Skeletal muscle satellite cell (primary cell): ENCODE measurements at regions not wholly inside any gene's neighbourhood (a gene's known extent, or its start where the extent isn't known, plus 50 kb on each side); places are given as distances from the start of the nearest gene placed in this dataset.

Experiments
- H3K27me3 ChIP-seq: 2 replicates; pipeline ENCODE4 v1.7.0; 2013; ENCODE audit warnings: low read length; ENCODE audit not compliant: control insufficient read depth, insufficient read depth
- H3K36me3 ChIP-seq: 2 replicates; pipeline ENCODE4 v1.7.0; 2013; ENCODE audit warnings: mild to moderate bottlenecking, control low read depth, low read length; ENCODE audit not compliant: insufficient read depth
- H3K4me1 ChIP-seq: 2 replicates; pipeline ENCODE4 v1.7.0; 2013; ENCODE audit warnings: low read length; ENCODE audit not compliant: control insufficient read depth, insufficient read depth
- H3K4me2 ChIP-seq: 2 replicates; pipeline ENCODE4 v1.7.0; 2013; ENCODE audit warnings: mild to moderate bottlenecking, low read length
- H3K4me3 ChIP-seq: 2 replicates; pipeline ENCODE4 v1.7.0; 2013; ENCODE audit warnings: low read length
- H3K9ac ChIP-seq: 2 replicates; pipeline ENCODE4 v1.7.0; 2013; ENCODE audit warnings: mild to moderate bottlenecking, low read depth, low read length, moderate library complexity
- H3K9me3 ChIP-seq: replicated peaks from 2 replicates; pipeline ENCODE4 v1.7.0; 2013; ENCODE audit warnings: mild to moderate bottlenecking, control low read depth, low read length

GRCh38 chr6:1136827-1137226 lies 175.1 kb upstream of the FOXQ1 start:
- Histone ChIP-seq H3K27me3 (no peaks in the 10 kb centered on the region), H3K4me1 (peaks cover 5% of the 10 kb centered on the region), H3K4me3 (no peak overlapping the region), H3K36me3 (no peaks in the 10 kb centered on the region), H3K9me3 (peaks cover 3% of the 10 kb centered on the region), H3K9ac (no peak overlapping the region), H3K4me2 (no peak overlapping the region)

DNA sequence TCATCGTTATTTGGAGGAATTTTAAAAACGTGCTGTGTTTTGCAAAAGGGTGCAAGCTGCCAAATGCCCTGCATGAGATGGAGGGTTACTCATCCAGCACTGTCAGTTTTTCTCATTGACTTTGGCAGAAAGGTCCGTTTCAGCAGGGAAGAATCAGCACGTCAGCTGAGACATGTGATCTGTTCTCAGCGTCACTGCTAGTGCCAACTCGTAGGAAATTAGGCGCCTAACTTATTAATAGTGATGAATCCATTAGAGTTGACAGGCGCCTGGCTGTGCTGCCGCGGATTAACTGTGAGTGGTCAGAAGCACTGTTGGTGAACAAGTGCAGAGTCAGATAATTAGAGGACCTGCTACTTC lies 175.5 kb upstream of the FOXQ1 start:
- Histone ChIP-seq H3K27me3 (no peaks in the 10 kb centered on the region), H3K36me3 (no peaks in the 10 kb centered on the region), H3K9ac (no peak overlapping the region), H3K4me1 (peaks cover 8% of the 10 kb centered on the region), H3K9me3 (peaks cover 3% of the 10 kb centered on the region), H3K4me3 (no peak overlapping the region), H3K4me2 (no peak overlapping the region)

GRCh38 chr6:1135726-1136414 lies 176.0 kb upstream of the FOXQ1 start:
- no peaks in the 10 kb centered on the region for H3K36me3 ChIP-seq
- H3K9ac ChIP-seq, result peak overlapping the region; percentile 64
- H3K4me3 ChIP-seq, result no peak overlapping the region
- H3K4me2 ChIP-seq, result peak overlapping the region; percentile 30
- H3K4me1 ChIP-seq, result peaks cover 10% of the 10 kb centered on the region
- H3K27me3 ChIP-seq, result no peaks in the 10 kb centered on the region
- peaks cover 3% of the 10 kb centered on the region for H3K9me3 ChIP-seq

DNA sequence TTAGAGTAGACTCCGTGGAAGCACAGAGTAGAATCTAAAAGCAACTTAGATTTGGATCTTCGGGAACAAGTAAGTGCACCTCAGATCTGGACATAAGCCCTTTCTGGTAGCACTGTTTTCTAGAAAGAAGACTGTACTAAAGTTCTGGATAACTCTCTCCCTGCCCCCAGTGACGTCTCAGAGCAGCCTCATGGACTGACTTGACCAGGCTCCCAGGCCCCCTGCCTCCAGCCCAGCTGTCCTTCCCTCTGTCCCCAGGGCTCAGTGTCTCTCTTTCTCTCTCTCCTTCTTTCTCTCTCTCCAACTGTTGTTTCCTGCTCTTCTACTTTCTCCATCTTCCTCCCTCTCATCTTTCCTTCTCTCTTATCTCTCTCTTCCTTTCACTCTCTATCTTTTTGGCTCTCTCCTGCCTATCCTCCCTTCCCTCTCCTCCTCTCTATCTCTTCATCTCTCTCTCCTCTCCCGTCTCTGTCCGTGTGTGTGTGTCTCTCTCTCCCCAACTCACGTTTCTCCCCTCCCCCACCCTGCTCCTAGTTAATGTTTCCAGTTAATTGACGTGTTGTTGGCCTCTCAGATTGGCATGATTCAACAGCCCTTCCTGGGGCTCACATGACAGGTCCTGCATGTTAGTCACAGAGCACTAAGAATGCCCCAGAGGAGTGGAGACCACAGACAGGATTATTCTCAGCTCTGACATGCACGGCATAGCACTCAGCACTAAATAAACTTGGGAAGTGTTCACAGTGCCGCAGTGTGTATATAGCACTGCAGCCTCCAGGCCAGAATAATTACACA lies 180.4 kb upstream of the FOXQ1 start:
- peak overlapping the region; percentile 26 for H3K9ac ChIP-seq
- H3K27me3 ChIP-seq, result no peaks in the 10 kb centered on the region
- H3K9me3 ChIP-seq, result no peaks in the 10 kb centered on the region
- no peaks in the 10 kb centered on the region for H3K36me3 ChIP-seq
- peak overlapping the region; percentile 51 for H3K4me2 ChIP-seq
- H3K4me3 ChIP-seq, result no peak overlapping the region
- H3K4me1 ChIP-seq, result peaks cover 10% of the 10 kb centered on the region

DNA sequence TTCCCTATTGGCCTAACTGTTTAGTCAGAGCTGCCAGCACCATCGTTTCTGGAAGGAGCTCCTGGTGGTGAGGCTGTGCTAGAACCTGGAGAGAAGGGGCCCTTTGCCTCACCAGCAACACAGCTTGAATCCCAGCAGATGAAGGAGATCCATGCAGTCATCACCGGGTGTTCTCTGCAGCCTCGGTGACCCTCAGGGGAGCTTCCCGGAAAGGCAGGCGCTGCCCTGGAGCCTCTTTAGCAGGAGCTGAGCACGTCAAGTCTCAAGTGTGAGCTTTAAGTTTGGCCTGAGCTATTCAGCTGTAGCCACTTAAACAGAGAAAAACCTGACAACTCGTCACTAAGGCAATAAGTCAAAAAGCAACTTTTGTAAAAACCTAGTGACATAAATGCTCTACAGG lies 181.2 kb upstream of the FOXQ1 start:
- Histone ChIP-seq H3K9me3 (no peaks in the 10 kb centered on the region), H3K36me3 (no peaks in the 10 kb centered on the region), H3K4me1 (peaks cover 10% of the 10 kb centered on the region), H3K27me3 (no peaks in the 10 kb centered on the region), H3K9ac (no peak overlapping the region), H3K4me3 (no peak overlapping the region), H3K4me2 (no peak overlapping the region)

GRCh38 chr6:1129131-1129530 lies 182.8 kb upstream of the FOXQ1 start:
- Histone ChIP-seq H3K4me2 (no peak overlapping the region), H3K4me3 (no peak overlapping the region), H3K9ac (no peak overlapping the region), H3K27me3 (no peaks in the 10 kb centered on the region), H3K9me3 (no peaks in the 10 kb centered on the region), H3K4me1 (peaks cover 10% of the 10 kb centered on the region), H3K36me3 (no peaks in the 10 kb centered on the region)

DNA sequence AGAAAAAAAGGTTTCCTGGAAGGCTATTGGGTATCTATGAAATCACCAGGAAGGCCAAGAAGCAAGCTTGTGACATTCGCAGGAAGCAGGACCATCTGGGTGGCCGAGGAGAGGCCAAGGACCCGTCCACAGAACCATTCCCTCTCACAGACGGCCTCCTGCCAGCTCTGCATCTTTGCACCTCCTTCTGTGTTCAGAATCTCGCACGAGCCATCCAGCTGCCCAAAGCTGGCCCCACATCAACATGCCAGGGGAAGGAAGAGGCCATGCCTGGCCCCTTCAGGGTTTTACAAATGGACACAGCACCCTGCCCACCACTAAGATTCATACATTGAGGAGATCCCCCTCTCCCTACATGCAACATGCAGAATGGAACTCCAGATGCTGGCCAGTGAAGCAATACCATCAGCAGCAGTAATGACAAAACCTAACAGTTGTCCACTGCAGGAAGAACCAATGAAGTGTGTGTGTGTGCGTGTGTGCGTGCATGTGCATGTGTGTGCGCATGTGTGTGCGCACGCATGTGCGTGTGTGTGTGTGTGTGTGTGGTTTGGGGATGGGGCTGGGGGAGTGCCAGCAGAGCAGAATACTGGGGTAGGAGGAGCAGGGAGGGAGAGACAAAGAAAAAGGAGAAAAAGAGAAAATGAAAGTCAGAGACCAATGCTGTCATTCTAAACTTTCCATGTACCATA lies 184.2 kb upstream of the FOXQ1 start:
- Histone ChIP-seq H3K9ac (no peak overlapping the region), H3K9me3 (no peaks in the 10 kb centered on the region), H3K4me3 (no peak overlapping the region), H3K4me2 (no peak overlapping the region), H3K36me3 (no peaks in the 10 kb centered on the region), H3K27me3 (no peaks in the 10 kb centered on the region), H3K4me1 (peaks cover 10% of the 10 kb centered on the region)

- Histone ChIP-seq H3K9ac (no peak overlapping the region), H3K4me1 (peaks cover 7% of the 10 kb centered on the region), H3K4me2 (no peak overlapping the region), H3K4me3 (no peak overlapping the region), H3K27me3 (no peaks in the 10 kb centered on the region), H3K36me3 (no peaks in the 10 kb centered on the region), H3K9me3 (no peaks in the 10 kb centered on the region)
These were observed 184.8 kb upstream of the FOXQ1 start for GRCh38 chr6:1127129-1127528.

GRCh38 chr6:1126036-1126435 lies 185.9 kb upstream of the FOXQ1 start:
- Histone ChIP-seq H3K27me3 (no peaks in the 10 kb centered on the region), H3K9me3 (no peaks in the 10 kb centered on the region), H3K36me3 (no peaks in the 10 kb centered on the region), H3K9ac (no peak overlapping the region), H3K4me3 (no peak overlapping the region), H3K4me2 (no peak overlapping the region), H3K4me1 (no peaks in the 10 kb centered on the region)

GRCh38 chr6:1125297-1125696 lies 186.6 kb upstream of the FOXQ1 start:
- Histone ChIP-seq H3K4me2 (no peak overlapping the region), H3K36me3 (no peaks in the 10 kb centered on the region), H3K4me1 (no peaks in the 10 kb centered on the region), H3K9me3 (no peaks in the 10 kb centered on the region), H3K9ac (no peak overlapping the region), H3K4me3 (no peak overlapping the region), H3K27me3 (no peaks in the 10 kb centered on the region)

- Histone ChIP-seq H3K9ac (no peak overlapping the region), H3K4me3 (no peak overlapping the region), H3K4me2 (no peak overlapping the region), H3K27me3 (no peaks in the 10 kb centered on the region), H3K9me3 (no peaks in the 10 kb centered on the region), H3K36me3 (no peaks in the 10 kb centered on the region), H3K4me1 (no peaks in the 10 kb centered on the region)
These were observed 187.0 kb upstream of the FOXQ1 start for GRCh38 chr6:1124885-1125284.
